IMR-90 (cell line): ENCODE measurements at regions not wholly inside any gene's neighbourhood (a gene's known extent, or its start where the extent isn't known, plus 50 kb on each side); places are given as distances from the start of the nearest gene placed in this dataset.

Experiments used
- ATAC-seq: fragments of 200-7000 bp; cut with Tn5 transposase; 2 replicates; pipeline ENCODE4 v1.9.1; 2020; ENCODE audit warnings: low read depth, mild to moderate bottlenecking, moderate library complexity
- BruUV-seq: library from RNA; stranded (reverse); fragments of 400-500 nt; replicated peaks from 2 replicates; lab custom pipeline; 2021; lab: Mats Ljungman, UMichigan
- CTCF ChIA-PET: fragments of 300-600 bp; formaldehyde crosslinking; extraction: SDS; loops from one replicate; lab custom pipeline; 2021; ENCODE audit warnings: antibody characterized with exemption; lab: Yijun Ruan, JAX
- POLR2A ChIA-PET: fragments of 300-600 bp; sonication (Branson Sonifier 250); formaldehyde crosslinking; loops from one replicate; lab custom pipeline; 2022; ENCODE audit warnings: antibody characterized with exemption; ENCODE audit not compliant: unreplicated experiment; lab: Charles Lee
- DNase-seq: peaks from one replicate; pipeline ENCODE4 v3.0.0; 2013
- H2AFZ ChIP-seq: replicated peaks from 2 replicates; pipeline ENCODE3; 2013; ENCODE audit warnings: low read length, mild to moderate bottlenecking; ENCODE audit not compliant: poor library complexity
- H2AK5ac ChIP-seq: 2 replicates; pipeline ENCODE4 v1.6.1; 2013; ENCODE audit warnings: low read depth, low read length, inconsistent platforms
- H2AK9ac ChIP-seq: replicated peaks from 2 replicates; pipeline ENCODE3; 2013; ENCODE audit warnings: mild to moderate bottlenecking, low read depth, low read length, moderate library complexity; ENCODE audit not compliant: poor library complexity
- H2BK120ac ChIP-seq: 2 replicates; pipeline ENCODE4 v1.6.1; 2013; ENCODE audit warnings: low read depth, low read length, inconsistent platforms
- H2BK15ac ChIP-seq: 3 replicates; pipeline ENCODE4 v1.6.1; 2013; ENCODE audit warnings: low read depth, low read length, inconsistent platforms
- H2BK20ac ChIP-seq: 2 replicates; pipeline ENCODE4 v1.6.1; 2013; ENCODE audit warnings: low read depth, mild to moderate bottlenecking, inconsistent platforms, low read length, moderate library complexity
- H2BK5ac ChIP-seq: 2 replicates; pipeline ENCODE4 v1.6.1; 2013; ENCODE audit warnings: mild to moderate bottlenecking, low read depth, low read length, inconsistent platforms; ENCODE audit not compliant: poor library complexity, severe bottlenecking
- H3K14ac ChIP-seq: replicated peaks from 2 replicates; pipeline ENCODE4 v1.6.1; 2013; ENCODE audit warnings: low read depth, low read length, inconsistent platforms
- H3K18ac ChIP-seq: 2 replicates; pipeline ENCODE4 v1.6.1; 2013; ENCODE audit warnings: low read depth, low read length, control low read depth
- H3K23ac ChIP-seq: 2 replicates; pipeline ENCODE4 v1.6.1; 2013; ENCODE audit warnings: low read depth, low read length, inconsistent platforms
- H3K27ac ChIP-seq: 2 replicates; pipeline ENCODE4 v1.5.1; 2013; ENCODE audit warnings: mild to moderate bottlenecking, control low read depth, low read length; ENCODE audit not compliant: insufficient read depth
- H3K27me3 ChIP-seq: 2 replicates; pipeline ENCODE4 v1.6.1; 2013; ENCODE audit warnings: low read length; ENCODE audit not compliant: control insufficient read depth, insufficient read depth
- H3K36me3 ChIP-seq: 2 replicates; pipeline ENCODE4 v1.6.1; 2013; ENCODE audit warnings: low read length, mixed read lengths; ENCODE audit not compliant: control insufficient read depth, insufficient read depth
- H3K4ac ChIP-seq: 2 replicates; pipeline ENCODE4 v1.6.1; 2013; ENCODE audit warnings: low read depth, low read length, inconsistent platforms
- H3K4me1 ChIP-seq: 2 replicates; pipeline ENCODE4 v1.6.1; 2013; ENCODE audit warnings: low read length, mixed read lengths; ENCODE audit not compliant: control insufficient read depth, insufficient read depth
- H3K4me2 ChIP-seq: 2 replicates; pipeline ENCODE4 v1.6.1; 2013; ENCODE audit warnings: low read depth, mild to moderate bottlenecking, control low read depth, low read length, moderate library complexity
- H3K4me3 ChIP-seq: 2 replicates; pipeline ENCODE4 v1.5.1; 2013; ENCODE audit warnings: low read depth, mild to moderate bottlenecking, control low read depth, low read length, moderate library complexity; ENCODE audit not compliant: insufficient read depth
- H3K56ac ChIP-seq: 2 replicates; pipeline ENCODE4 v1.6.1; 2013; ENCODE audit warnings: low read length, inconsistent platforms; ENCODE audit not compliant: insufficient read depth; ENCODE audit errors: extremely low read depth
- H3K79me1 ChIP-seq, 2 experiments: 2 replicates each; pipeline ENCODE4 v1.6.1; 2013; ENCODE audit warnings: low read length in 2 of 2, inconsistent platforms in 1 of 2, low read depth in 1 of 2
- H3K9ac ChIP-seq: 2 replicates; pipeline ENCODE4 v1.6.1; 2013; ENCODE audit warnings: low read depth, low read length, control low read depth
- H3K9me1 ChIP-seq: 2 replicates; pipeline ENCODE4 v1.6.1; 2013; ENCODE audit warnings: low read length, inconsistent platforms; ENCODE audit not compliant: insufficient read depth
- H3K9me3 ChIP-seq: 2 replicates; pipeline ENCODE4 v1.6.1; 2013; ENCODE audit warnings: low read length; ENCODE audit not compliant: control insufficient read depth, insufficient read depth
- H4K20me1 ChIP-seq: 2 replicates; pipeline ENCODE4 v1.6.1; 2013; ENCODE audit warnings: low read length, inconsistent platforms; ENCODE audit not compliant: insufficient read depth
- H4K5ac ChIP-seq: 2 replicates; pipeline ENCODE4 v1.6.1; 2013; ENCODE audit warnings: mild to moderate bottlenecking, low read depth, low read length, control low read depth
- H4K8ac ChIP-seq, 2 experiments: 2 replicates each; pipeline ENCODE4 v1.6.1; 2013; ENCODE audit warnings: low read depth in 2 of 2, low read length in 2 of 2, control low read depth in 1 of 2, inconsistent platforms in 1 of 2
- H4K91ac ChIP-seq: 2 replicates; pipeline ENCODE4 v1.6.1; 2013; ENCODE audit warnings: low read depth, low read length, inconsistent platforms; ENCODE audit not compliant: insufficient read depth
- CHD1 ChIP-seq: IDR thresholded peaks from 2 replicates; pipeline ENCODE4 v1.6.1; 2012; ENCODE audit warnings: low read depth, low read length, improper control_type of control experiment
- FOS ChIP-seq: fragments of 150-350 bp; IDR thresholded peaks from 2 replicates; pipeline ENCODE4 v1.6.1; 2016; ENCODE audit warnings: low read depth, low read length
- MAFK ChIP-seq: IDR thresholded peaks from 2 replicates; pipeline ENCODE4 v1.6.1; 2012; ENCODE audit warnings: low read depth, low read length, improper control_type of control experiment
- MAZ ChIP-seq: IDR thresholded peaks from 2 replicates; pipeline ENCODE4 v1.6.1; 2012; ENCODE audit warnings: low read depth, mild to moderate bottlenecking, low read length, improper control_type of control experiment, moderate library complexity, borderline replicate concordance
- MXI1 ChIP-seq: IDR thresholded peaks from 2 replicates; pipeline ENCODE4 v1.6.1; 2012; ENCODE audit warnings: low read depth, mild to moderate bottlenecking, low read length, moderate library complexity, borderline replicate concordance
- POLR2A ChIP-seq: IDR thresholded peaks from 2 replicates; pipeline ENCODE4 v1.6.1; 2012; ENCODE audit warnings: mild to moderate bottlenecking, low read depth, low read length
- RFX5 ChIP-seq: IDR thresholded peaks from 2 replicates; pipeline ENCODE4 v1.8.0; 2012; ENCODE audit warnings: low read depth, mild to moderate bottlenecking, low read length, moderate library complexity
- SMC3 ChIP-seq: fragments of 150-350 bp; IDR thresholded peaks from 2 replicates; pipeline ENCODE4 v1.6.1; 2016; ENCODE audit warnings: low read depth, mild to moderate bottlenecking, antibody characterized with exemption, low read length, moderate library complexity
- WGBS, 2 experiments: methylation state at CpG; one replicate each; pipeline versions ENCODE4 v1.1.5 to v1.1.7; 2013; ENCODE audit warnings: missing lambda C conversion rate in 2 of 2; ENCODE audit not compliant: insufficient read length in 1 of 2; ENCODE audit errors: extremely low coverage in 2 of 2; 5-methylcytosine and 5-hydroxymethylcytosine counted together
- dilution Hi-C: fragments of 300-500 bp; cut with HindIII; formaldehyde crosslinking; loops from one replicate; pipeline ENCODE4 v1.14.3; 2018; ENCODE audit warnings: low sequenced_read_pairs; ENCODE audit not compliant: unreplicated experiment
- in situ Hi-C: fragments of 300-500 bp; cut with MboI; formaldehyde crosslinking; loops from 3 replicates; pipeline ENCODE4 v1.14.3; 2019; ENCODE audit warnings: low sequenced_read_pairs, inconsistent platforms, mixed read lengths
- intact Hi-C: fragments of 100-400 bp; cut with micrococcal nuclease; formaldehyde crosslinking; loops from 2 replicates; pipeline ENCODE4 v1.10.0; 2022
- TF ChIP-seq, protein P1 (sequence below): conservative IDR thresholded peaks from 2 replicates; pipeline ENCODE4 v1.5.1; 2012; ENCODE audit warnings: mild to moderate bottlenecking, low read depth, low read length, improper control_type of control experiment
- TF ChIP-seq, protein P2 (sequence below): fragments of 150-350 bp; IDR thresholded peaks from 2 replicates; pipeline ENCODE4 v1.6.1; 2017; ENCODE audit warnings: mild to moderate bottlenecking, antibody characterized with exemption, low read length, low read depth

DNA sequence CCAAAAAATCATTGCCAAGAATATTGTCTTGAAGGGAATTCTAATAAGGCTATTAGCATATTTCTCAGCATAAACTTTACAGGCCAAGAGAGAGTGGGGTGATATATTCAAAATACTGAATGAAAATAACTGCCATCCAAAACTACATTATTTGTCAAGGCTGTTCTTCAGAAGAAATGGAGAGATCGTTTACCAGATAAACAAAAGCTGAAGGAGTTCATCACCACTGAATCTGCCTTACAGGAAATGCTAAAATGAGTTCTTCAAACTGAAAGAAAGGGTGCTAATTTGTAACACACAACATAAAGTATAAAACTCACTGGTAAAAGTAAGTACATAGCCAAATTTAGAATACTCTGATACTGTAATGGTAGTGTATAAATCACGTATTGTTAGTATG is 517.0 kb downstream of the TENT5A start:
- Histone ChIP-seq H3K4me2 (no peak overlapping the region), H3K27me3 (no peaks in the 10 kb centered on the region), H2AFZ (no peak overlapping the region), H3K14ac (no peak overlapping the region), H2AK5ac (no peak overlapping the region), H4K91ac (no peak overlapping the region), H2BK120ac (no peak overlapping the region), H3K9me3 (no peaks in the 10 kb centered on the region), H4K8ac (no peak overlapping the region), H3K4me1 (no peaks in the 10 kb centered on the region), H3K9me1 (no peaks in the 10 kb centered on the region), H4K5ac (no peak overlapping the region), H3K4me3 (no peak overlapping the region), H3K56ac (no peak overlapping the region), H3K18ac (no peak overlapping the region), H2BK15ac (no peak overlapping the region), H2BK5ac (no peak overlapping the region), H2AK9ac (no peak overlapping the region), H2BK20ac (no peak overlapping the region), H3K27ac (no peak overlapping the region), H3K36me3 (no peaks in the 10 kb centered on the region), H3K9ac (no peak overlapping the region), H3K4ac (no peak overlapping the region), H3K79me1 (no peaks in the 10 kb centered on the region), H3K23ac (no peak overlapping the region), H4K20me1 (no peaks in the 10 kb centered on the region)
- CTCF ChIA-PET: interaction anchor here (0.6 kb wide), 1 partner anchor 227 kb away, joined by 3 read pairs; no protein-coding TSS in a partner anchor
- ATAC-seq: no peak
- no peak for TF ChIP-seq CHD1
- no peak for TF ChIP-seq POLR2A
- no peak for TF ChIP-seq SMC3
- no peak for TF ChIP-seq FOS
- TF ChIP-seq MAZ: no peak
- TF ChIP-seq MXI1: no peak
- TF ChIP-seq MAFK: no peak
- TF ChIP-seq RFX5: no peak
- TF ChIP-seq, protein P1, sequence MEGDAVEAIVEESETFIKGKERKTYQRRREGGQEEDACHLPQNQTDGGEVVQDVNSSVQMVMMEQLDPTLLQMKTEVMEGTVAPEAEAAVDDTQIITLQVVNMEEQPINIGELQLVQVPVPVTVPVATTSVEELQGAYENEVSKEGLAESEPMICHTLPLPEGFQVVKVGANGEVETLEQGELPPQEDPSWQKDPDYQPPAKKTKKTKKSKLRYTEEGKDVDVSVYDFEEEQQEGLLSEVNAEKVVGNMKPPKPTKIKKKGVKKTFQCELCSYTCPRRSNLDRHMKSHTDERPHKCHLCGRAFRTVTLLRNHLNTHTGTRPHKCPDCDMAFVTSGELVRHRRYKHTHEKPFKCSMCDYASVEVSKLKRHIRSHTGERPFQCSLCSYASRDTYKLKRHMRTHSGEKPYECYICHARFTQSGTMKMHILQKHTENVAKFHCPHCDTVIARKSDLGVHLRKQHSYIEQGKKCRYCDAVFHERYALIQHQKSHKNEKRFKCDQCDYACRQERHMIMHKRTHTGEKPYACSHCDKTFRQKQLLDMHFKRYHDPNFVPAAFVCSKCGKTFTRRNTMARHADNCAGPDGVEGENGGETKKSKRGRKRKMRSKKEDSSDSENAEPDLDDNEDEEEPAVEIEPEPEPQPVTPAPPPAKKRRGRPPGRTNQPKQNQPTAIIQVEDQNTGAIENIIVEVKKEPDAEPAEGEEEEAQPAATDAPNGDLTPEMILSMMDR: no peak
- TF ChIP-seq, protein P2, sequence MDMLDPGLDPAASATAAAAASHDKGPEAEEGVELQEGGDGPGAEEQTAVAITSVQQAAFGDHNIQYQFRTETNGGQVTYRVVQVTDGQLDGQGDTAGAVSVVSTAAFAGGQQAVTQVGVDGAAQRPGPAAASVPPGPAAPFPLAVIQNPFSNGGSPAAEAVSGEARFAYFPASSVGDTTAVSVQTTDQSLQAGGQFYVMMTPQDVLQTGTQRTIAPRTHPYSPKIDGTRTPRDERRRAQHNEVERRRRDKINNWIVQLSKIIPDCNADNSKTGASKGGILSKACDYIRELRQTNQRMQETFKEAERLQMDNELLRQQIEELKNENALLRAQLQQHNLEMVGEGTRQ: no peak
- no CpG with 5 or more reads among the region's 2 CpGs for WGBS, 2 experiments
- POLR2A ChIA-PET: no interaction called here
- BruUV-seq: no TSS peak
- dilution Hi-C loops: no loop called here
- DNase-seq: no peak
- intact Hi-C loops: no loop called here
- in situ Hi-C loops: loop anchor here (25.0 kb wide), 1 partner anchor 802 kb away; no protein-coding TSS in a partner anchor
